GM21723 (cell line): ENCODE measurements at regions not wholly inside any gene's neighbourhood (a gene's known extent, or its start where the extent isn't known, plus 50 kb on each side); places are given as distances from the start of the nearest gene placed in this dataset.

ENCODE experiments used
- ATAC-seq: cut with Tn5 transposase; IDR thresholded peaks from one replicate; pipeline ENCODE4 v1.9.1; 2021; ENCODE audit warnings: mild to moderate bottlenecking, moderate library complexity; ENCODE audit not compliant: unreplicated experiment

GRCh38 chr5:114237766-114238165 is 124.1 kb upstream of the KCNN2 start:
- no peak for ATAC-seq

GRCh38 chr5:114238771-114239313 is 123.0 kb upstream of the KCNN2 start:
- no peak for ATAC-seq

- ATAC-seq, result no peak
Observed at GRCh38 chr5:114243281-114243971, 118.4 kb upstream of the KCNN2 start.

GRCh38 chr5:114243972-114244317 is 117.9 kb upstream of the KCNN2 start:
- no peak for ATAC-seq

GRCh38 chr5:114249823-114250222 is 112.0 kb upstream of the KCNN2 start:
- no peak for ATAC-seq

- no peak for ATAC-seq
Observed at GRCh38 chr5:114250536-114250935, 111.3 kb upstream of the KCNN2 start.

GRCh38 chr5:114252226-114252625 is 109.6 kb upstream of the KCNN2 start:
- no peak for ATAC-seq

- ATAC-seq, result no peak
Observed at GRCh38 chr5:114255260-114255659, 106.6 kb upstream of the KCNN2 start.

GRCh38 chr5:114261989-114262388 is 99.9 kb upstream of the KCNN2 start:
- no peak for ATAC-seq

GRCh38 chr5:114265432-114266060 is 96.3 kb upstream of the KCNN2 start:
- no peak for ATAC-seq

GRCh38 chr5:114266374-114266773 is 95.5 kb upstream of the KCNN2 start:
- ATAC-seq, result no peak

GRCh38 chr5:114296191-114296590 is 65.7 kb upstream of the KCNN2 start:
- no peak for ATAC-seq

GRCh38 chr5:114297915-114298314 is 64.0 kb upstream of the KCNN2 start:
- no peak for ATAC-seq

GRCh38 chr5:114305402-114306207 is 56.3 kb upstream of the KCNN2 start:
- ATAC-seq, result no peak

GRCh38 chr5:114308017-114308416 is 53.9 kb upstream of the KCNN2 start:
- ATAC-seq, result no peak

GRCh38 chr5:114308508-114308907 is 53.4 kb upstream of the KCNN2 start:
- ATAC-seq, result no peak

- no peak for ATAC-seq
Observed at GRCh38 chr5:114310666-114311065, 51.2 kb upstream of the KCNN2 start.

- ATAC-seq, result no peak
Observed at GRCh38 chr5:114311281-114311680, 50.6 kb upstream of the KCNN2 start.

- ATAC-seq, result no peak
Observed at GRCh38 chr5:114311968-114312367, 49.9 kb upstream of the KCNN2 start.
